WI38 (cell line): ENCODE measurements at regions not wholly inside any gene's neighbourhood (a gene's known extent, or its start where the extent isn't known, plus 50 kb on each side); places are given as distances from the start of the nearest gene placed in this dataset.

Experiments
- H3K4me3 ChIP-seq: 2 replicates; pipeline ENCODE4 v1.5.1; 2011; ENCODE audit warnings: low read depth, mild to moderate bottlenecking, control low read depth, low read length
- TF ChIP-seq, protein P1 (sequence below): IDR thresholded peaks from 2 replicates; pipeline ENCODE4 v1.5.1; 2012; ENCODE audit warnings: low read depth, mild to moderate bottlenecking, control low read depth, low read length

DNA sequence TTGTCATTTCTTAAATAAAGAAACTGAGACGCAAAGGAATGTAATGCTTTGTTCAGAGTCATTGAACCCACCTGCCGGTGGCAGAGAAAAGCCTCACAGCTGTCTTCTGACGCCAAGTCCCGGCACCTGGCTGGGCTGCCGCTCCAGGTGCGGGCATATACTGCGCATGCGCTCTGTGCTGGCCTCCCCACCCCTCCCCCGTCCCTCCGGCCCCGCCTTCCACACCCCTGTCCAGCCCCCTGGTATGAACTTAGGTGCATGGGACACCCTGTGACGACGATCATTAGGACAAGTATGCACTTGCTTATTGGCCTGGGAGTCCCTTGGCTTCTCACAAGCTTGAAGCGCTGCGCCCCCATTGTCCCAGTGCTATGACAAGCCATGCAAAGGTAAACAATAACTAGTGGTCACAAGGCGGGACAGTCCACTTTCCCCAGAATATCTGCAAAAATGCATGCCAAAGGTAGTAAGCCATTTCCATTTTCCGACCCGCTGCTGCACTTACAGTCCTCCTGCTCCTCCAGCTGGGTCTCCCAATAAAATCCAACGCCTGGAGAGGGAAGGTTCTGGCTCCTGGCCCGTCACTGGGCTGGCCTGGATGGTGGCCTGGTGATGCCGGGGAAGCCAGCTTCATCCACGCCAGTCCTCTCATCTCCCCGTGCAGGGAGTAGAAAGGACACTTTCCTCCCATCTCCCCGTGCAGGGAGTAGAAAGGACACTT, 100.4 kb downstream of the PSMG1 start:
- TF ChIP-seq, protein P1, sequence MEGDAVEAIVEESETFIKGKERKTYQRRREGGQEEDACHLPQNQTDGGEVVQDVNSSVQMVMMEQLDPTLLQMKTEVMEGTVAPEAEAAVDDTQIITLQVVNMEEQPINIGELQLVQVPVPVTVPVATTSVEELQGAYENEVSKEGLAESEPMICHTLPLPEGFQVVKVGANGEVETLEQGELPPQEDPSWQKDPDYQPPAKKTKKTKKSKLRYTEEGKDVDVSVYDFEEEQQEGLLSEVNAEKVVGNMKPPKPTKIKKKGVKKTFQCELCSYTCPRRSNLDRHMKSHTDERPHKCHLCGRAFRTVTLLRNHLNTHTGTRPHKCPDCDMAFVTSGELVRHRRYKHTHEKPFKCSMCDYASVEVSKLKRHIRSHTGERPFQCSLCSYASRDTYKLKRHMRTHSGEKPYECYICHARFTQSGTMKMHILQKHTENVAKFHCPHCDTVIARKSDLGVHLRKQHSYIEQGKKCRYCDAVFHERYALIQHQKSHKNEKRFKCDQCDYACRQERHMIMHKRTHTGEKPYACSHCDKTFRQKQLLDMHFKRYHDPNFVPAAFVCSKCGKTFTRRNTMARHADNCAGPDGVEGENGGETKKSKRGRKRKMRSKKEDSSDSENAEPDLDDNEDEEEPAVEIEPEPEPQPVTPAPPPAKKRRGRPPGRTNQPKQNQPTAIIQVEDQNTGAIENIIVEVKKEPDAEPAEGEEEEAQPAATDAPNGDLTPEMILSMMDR: no peak

DNA sequence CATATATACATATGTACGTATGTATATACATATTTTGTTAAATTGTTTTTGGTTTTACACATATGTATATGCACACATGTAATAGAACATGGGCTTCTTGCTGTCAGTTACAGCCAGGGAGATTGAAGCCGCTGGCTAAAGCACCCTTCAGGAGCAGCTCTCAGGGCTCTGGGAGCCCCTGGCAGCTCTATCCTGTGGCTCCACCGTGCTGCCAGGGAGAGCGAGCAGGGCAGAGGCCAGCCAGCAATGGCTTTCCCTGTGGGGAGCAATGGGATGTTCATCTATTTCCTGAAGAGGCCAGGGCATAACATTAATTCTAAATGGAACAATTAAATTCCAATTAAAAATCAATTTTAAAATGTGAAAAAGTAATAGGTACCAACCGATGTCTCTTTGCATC, 102.9 kb downstream of the PSMG1 start:
- no peak overlapping the region for H3K4me3 ChIP-seq
- TF ChIP-seq, protein P1: no peak

More for the DNA sequence above, 100.4 kb downstream of the PSMG1 start:
- no peak overlapping the region for H3K4me3 ChIP-seq

DNA sequence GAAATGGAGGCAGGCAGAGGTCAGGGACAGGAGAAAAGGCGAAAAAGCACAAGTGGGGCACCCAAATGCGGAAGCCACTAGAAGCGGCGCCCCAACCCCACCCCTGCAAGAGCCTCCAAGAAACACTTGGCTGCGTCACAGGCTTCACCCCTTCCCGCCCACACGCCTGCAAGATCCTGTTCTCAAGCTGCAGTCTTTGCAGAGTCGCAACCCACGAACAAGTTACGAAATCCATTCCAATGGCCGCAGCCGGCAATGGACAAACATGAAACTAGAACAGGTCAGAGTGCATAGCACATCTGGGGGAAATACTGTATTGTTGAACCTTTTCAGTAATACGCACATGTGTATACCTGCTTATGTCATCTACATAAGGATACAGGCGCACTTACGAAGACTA, 103.6 kb downstream of the PSMG1 start:
- H3K4me3 ChIP-seq: no peak overlapping the region
- TF ChIP-seq, protein P1: no peak

DNA sequence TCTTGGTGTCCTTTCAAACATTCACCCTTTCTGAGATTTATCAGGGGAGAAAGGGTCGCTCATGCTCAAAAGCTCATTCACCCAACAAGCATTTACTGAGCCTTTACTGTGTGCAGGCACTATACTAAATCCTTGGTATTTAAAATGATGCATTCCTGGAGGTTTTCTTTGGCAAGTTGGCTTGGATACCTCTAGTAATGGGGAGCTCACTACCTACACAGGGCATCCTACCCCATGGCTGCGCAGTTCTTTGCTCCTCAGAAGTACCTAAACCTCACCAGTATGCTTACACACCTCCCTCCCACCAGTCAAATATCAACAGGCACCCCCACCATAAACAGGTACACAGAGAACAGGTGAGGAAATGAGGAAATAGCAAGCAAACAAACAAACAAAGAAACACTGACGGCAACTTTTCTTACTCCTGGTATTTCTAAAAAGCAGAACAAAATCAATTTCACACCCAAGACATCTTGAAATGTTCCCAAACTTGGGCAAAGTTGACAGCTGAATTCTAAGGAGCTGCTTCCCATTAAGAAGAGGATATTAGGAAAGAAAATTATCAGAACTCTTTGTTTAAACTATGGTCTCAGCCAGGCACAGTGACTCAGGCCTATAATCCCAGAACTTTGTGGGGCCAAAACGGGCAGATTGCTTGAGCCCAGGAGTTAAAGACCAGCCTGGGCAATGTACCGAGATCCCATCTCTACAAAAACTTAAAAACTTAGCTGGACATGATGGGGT, 104.8 kb downstream of the PSMG1 start:
- TF ChIP-seq, protein P1: no peak
- H3K4me3 ChIP-seq: no peak overlapping the region

DNA sequence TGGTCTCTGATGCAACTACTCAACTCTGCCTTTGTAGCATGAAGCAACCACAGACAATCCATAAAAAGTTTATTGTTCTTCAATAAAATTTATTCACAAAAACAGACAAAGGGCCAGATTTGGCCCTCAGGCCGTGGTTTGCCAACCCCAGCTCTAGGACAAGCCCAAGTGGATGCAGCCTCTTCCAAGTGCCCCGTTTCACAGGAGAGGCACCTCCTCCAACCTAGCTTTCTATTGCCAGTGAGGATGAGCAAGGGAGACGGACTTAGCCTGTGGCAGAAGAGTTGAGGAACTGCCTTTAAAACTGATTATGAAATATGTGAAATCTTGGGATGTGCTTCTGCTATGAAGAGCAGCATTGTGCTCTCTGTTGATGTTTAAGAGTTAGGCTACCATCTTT, 105.4 kb downstream of the PSMG1 start:
- no peak overlapping the region for H3K4me3 ChIP-seq
- TF ChIP-seq, protein P1: no peak

DNA sequence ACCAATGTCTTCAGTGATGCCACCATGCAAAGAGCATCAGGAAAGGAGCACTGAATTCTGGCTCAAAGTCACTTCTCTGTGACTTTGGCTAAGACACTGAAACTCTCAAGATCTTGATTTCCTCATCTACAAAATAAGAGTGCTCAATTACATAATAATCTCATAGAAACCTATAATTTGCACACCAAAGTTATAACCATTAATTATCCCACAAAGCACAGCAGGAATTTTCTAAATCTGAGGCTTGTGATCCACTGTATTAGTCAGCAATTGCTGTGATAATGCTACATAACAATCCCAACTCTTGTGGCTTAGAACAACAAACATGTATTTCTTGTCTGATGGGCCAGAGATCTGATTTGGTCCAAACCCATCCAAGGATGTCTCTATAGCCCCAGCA, 108.7 kb downstream of the PSMG1 start:
- H3K4me3 ChIP-seq: no peak overlapping the region
- TF ChIP-seq, protein P1: no peak

DNA sequence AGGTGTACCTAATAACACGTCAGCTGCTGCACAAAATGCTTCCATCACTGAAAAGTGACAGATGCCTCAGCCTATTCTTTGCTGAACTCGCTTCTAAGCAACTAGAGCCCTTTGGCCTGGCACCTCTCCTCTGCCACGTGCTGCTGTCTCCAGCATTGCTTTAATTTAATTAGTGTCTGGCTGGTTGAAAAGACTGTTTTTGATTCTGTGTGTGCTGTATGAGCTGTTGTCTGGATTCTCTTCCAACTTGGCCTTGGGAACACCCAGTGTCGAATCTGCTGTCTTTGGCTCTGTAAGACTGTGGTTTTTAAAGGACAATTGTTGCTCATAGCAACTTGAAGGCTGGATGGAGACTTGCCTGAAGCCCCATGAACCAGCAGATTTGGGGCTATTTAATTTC, 109.5 kb downstream of the PSMG1 start:
- TF ChIP-seq, protein P1: no peak
- H3K4me3 ChIP-seq: no peak overlapping the region
